ENCODE measurements at regions not wholly inside any gene's neighbourhood (a gene's known extent, or its start where the extent isn't known, plus 50 kb on each side); places are given as distances from the start of the nearest gene placed in this dataset.

DNA sequence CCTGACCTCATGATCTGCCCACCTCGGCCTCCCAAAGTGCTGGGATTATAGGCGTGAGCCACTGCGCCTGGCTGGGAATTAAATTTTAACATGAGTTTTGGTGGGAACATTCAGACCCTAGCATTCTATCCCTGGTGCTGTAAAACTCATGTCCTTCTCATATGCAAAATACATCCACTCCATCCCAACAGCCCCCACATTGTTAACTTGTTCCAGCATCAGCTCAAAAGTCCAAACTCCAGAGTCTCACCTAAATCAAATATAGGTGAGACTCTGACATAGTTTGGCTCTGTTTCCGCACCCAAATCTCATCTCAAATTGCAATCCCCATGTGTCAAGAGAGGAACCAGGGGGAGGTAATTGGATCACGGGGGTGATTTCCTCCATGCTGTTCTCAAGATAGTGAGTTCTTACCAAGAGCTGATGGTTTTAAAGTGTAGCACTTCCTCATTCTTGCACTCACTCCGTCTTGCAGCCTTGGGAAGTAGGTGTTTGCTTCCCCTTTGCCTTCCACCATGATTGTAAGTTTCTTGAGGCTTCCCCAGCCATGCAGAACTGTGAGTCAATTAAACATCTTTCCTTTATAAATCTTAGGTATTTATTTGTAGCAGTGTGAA lies 96.2 kb upstream of the PLCL2 start (continued):
- TF ChIP-seq CTCF (IDR thresholded peaks at IDR 0.05 in 2 of 3, conservative IDR thresholded peaks at IDR 0.05 in 1 of 3; ENCODE audit: borderline replicate concordance in 1 of 3, insufficient read depth in 1 of 3, low read depth in 2 of 3, low read length in 2 of 3) (no peak), CBX3 (IDR thresholded peaks at IDR 0.05; ENCODE audit: low read depth) (no peak), ZNF274 (IDR thresholded peaks at IDR 0.05; ENCODE audit: low read depth, low read length) (no peak), EZH2 (IDR thresholded peaks at IDR 0.05) (no peak)
- TF ChIP-seq, protein P1, sequence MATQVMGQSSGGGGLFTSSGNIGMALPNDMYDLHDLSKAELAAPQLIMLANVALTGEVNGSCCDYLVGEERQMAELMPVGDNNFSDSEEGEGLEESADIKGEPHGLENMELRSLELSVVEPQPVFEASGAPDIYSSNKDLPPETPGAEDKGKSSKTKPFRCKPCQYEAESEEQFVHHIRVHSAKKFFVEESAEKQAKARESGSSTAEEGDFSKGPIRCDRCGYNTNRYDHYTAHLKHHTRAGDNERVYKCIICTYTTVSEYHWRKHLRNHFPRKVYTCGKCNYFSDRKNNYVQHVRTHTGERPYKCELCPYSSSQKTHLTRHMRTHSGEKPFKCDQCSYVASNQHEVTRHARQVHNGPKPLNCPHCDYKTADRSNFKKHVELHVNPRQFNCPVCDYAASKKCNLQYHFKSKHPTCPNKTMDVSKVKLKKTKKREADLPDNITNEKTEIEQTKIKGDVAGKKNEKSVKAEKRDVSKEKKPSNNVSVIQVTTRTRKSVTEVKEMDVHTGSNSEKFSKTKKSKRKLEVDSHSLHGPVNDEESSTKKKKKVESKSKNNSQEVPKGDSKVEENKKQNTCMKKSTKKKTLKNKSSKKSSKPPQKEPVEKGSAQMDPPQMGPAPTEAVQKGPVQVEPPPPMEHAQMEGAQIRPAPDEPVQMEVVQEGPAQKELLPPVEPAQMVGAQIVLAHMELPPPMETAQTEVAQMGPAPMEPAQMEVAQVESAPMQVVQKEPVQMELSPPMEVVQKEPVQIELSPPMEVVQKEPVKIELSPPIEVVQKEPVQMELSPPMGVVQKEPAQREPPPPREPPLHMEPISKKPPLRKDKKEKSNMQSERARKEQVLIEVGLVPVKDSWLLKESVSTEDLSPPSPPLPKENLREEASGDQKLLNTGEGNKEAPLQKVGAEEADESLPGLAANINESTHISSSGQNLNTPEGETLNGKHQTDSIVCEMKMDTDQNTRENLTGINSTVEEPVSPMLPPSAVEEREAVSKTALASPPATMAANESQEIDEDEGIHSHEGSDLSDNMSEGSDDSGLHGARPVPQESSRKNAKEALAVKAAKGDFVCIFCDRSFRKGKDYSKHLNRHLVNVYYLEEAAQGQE (IDR thresholded peaks at IDR 0.05; ENCODE audit: low read depth), result no peak

- no peak for DNase-seq (ENCODE audit: low read depth, low spot score)
- H3K27me3 ChIP-seq (ENCODE audit: insufficient read depth, low read length), result 0 out of 2 replicates have a peak, but pooled peaks cover 5% of the 10 kb centered on the region
- CTCF ChIA-PET, result no interaction called here
- no peaks in the 10 kb centered on the region for H3K9me2 ChIP-seq (ENCODE audit: insufficient read depth)
- POLR2A ChIA-PET, result no interaction called here
- no peaks in the 10 kb centered on the region for H3K36me3 ChIP-seq (ENCODE audit: control insufficient read depth in 1 of 2, insufficient read depth in 2 of 2, low read length in 2 of 2)
- H4K20me1 ChIP-seq (ENCODE audit: insufficient read depth), result no peaks in the 10 kb centered on the region
- no peak overlapping the region for H3K4me2 ChIP-seq (ENCODE audit: low read length)
- no peak overlapping the region for H3K27ac ChIP-seq (ENCODE audit: low read depth, low read length)
- H2AFZ ChIP-seq (ENCODE audit: low read depth, low read length, poor library complexity, severe bottlenecking), result no peak overlapping the region
- H3K79me2 ChIP-seq (ENCODE audit: insufficient read depth, low read length), result no peaks in the 10 kb centered on the region
- ATAC-seq, result no peak
- H3K9ac ChIP-seq (ENCODE audit: low read length), result no peak overlapping the region
- H3K9me3 ChIP-seq (ENCODE audit: control insufficient read depth in 1 of 2, insufficient read depth in 1 of 2, low read depth in 1 of 2, low read length in 2 of 2), result no peaks in the 10 kb centered on the region
- BruUV-seq (replicated peaks), result no TSS peak
- TF ChIP-seq, protein P2, sequence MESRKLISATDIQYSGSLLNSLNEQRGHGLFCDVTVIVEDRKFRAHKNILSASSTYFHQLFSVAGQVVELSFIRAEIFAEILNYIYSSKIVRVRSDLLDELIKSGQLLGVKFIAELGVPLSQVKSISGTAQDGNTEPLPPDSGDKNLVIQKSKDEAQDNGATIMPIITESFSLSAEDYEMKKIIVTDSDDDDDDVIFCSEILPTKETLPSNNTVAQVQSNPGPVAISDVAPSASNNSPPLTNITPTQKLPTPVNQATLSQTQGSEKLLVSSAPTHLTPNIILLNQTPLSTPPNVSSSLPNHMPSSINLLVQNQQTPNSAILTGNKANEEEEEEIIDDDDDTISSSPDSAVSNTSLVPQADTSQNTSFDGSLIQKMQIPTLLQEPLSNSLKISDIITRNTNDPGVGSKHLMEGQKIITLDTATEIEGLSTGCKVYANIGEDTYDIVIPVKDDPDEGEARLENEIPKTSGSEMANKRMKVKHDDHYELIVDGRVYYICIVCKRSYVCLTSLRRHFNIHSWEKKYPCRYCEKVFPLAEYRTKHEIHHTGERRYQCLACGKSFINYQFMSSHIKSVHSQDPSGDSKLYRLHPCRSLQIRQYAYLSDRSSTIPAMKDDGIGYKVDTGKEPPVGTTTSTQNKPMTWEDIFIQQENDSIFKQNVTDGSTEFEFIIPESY (IDR thresholded peaks at IDR 0.05; ENCODE audit: extremely low read depth, insufficient replicate concordance, low read length), result no peak
- no peak for TF ChIP-seq EZH2phosphoT487 (IDR thresholded peaks at IDR 0.05; ENCODE audit: borderline replicate concordance)
- no peak for TF ChIP-seq CTCF (IDR thresholded peaks at IDR 0.05 in 2 of 3, conservative IDR thresholded peaks at IDR 0.05 in 1 of 3; ENCODE audit: borderline replicate concordance in 1 of 3, insufficient read depth in 1 of 3, low read depth in 2 of 3, low read length in 2 of 3)
- no peak overlapping the region for H3K4me3 ChIP-seq (replicated peaks in 1 of 2; ENCODE audit: low read depth in 1 of 2, low read length in 2 of 2)
- H3K4me1 ChIP-seq (ENCODE audit: control insufficient read depth in 1 of 2, insufficient read depth in 2 of 2, low read length in 2 of 2), result no peaks in the 10 kb centered on the region
- RAD21 ChIA-PET (ENCODE audit: low non-redundant PET in 1 of 2, low total read pairs in 2 of 2, uncharacterized antibody in 2 of 2, unreplicated experiment in 2 of 2), result no interaction called here
- intact Hi-C loops (cut with micrococcal nuclease), result no loop called here
These were observed 95.2 kb upstream of the PLCL2 start for GRCh38 chr3:16789344-16790120.

Measured in HCT116 (cell line).